ENCODE measurements at regions not wholly inside any gene's neighbourhood (a gene's known extent, or its start where the extent isn't known, plus 50 kb on each side); places are given as distances from the start of the nearest gene placed in this dataset.

GRCh38 chr7:19302731-19303130 is 157.5 kb upstream of the FERD3L start:
- no peak for TF ChIP-seq CTCF (IDR thresholded peaks at IDR 0.05; ENCODE audit: unreplicated experiment)
- DNase-seq (ENCODE audit: low spot score): no peak
- Mint-ChIP-seq H3K9me3 (ENCODE audit: unreplicated experiment) (no peaks in the 10 kb centered on the region), H3K36me3 (ENCODE audit: low read depth, unreplicated experiment) (no peaks in the 10 kb centered on the region), H3K27ac (ENCODE audit: unreplicated experiment) (no peak overlapping the region), H3K4me3 (ENCODE audit: unreplicated experiment) (no peak overlapping the region), H3K4me1 (ENCODE audit: unreplicated experiment) (no peaks in the 10 kb centered on the region), H3K27me3 (ENCODE audit: unreplicated experiment) (no peaks in the 10 kb centered on the region)

- Mint-ChIP-seq H3K36me3 (ENCODE audit: low read depth, unreplicated experiment) (no peaks in the 10 kb centered on the region), H3K27me3 (ENCODE audit: unreplicated experiment) (no peaks in the 10 kb centered on the region), H3K4me1 (ENCODE audit: unreplicated experiment) (peaks cover 7% of the 10 kb centered on the region), H3K27ac (ENCODE audit: unreplicated experiment) (no peak overlapping the region), H3K9me3 (ENCODE audit: unreplicated experiment) (no peaks in the 10 kb centered on the region), H3K4me3 (ENCODE audit: unreplicated experiment) (no peak overlapping the region)
- no peak for DNase-seq (ENCODE audit: low spot score)
- no peak for TF ChIP-seq CTCF (IDR thresholded peaks at IDR 0.05; ENCODE audit: unreplicated experiment)
These were observed 151.4 kb upstream of the FERD3L start for GRCh38 chr7:19296617-19297016.

- H3K36me3 Mint-ChIP-seq (ENCODE audit: low read depth, unreplicated experiment): no peaks in the 10 kb centered on the region
- H3K27me3 Mint-ChIP-seq (ENCODE audit: unreplicated experiment): no peaks in the 10 kb centered on the region
- H3K4me3 Mint-ChIP-seq (ENCODE audit: unreplicated experiment): no peak overlapping the region
- peaks cover 7% of the 10 kb centered on the region for H3K4me1 Mint-ChIP-seq (ENCODE audit: unreplicated experiment)
- DNase-seq (ENCODE audit: low spot score): no peak
- H3K9me3 Mint-ChIP-seq (ENCODE audit: unreplicated experiment): no peaks in the 10 kb centered on the region
- no peak overlapping the region for H3K27ac Mint-ChIP-seq (ENCODE audit: unreplicated experiment)
- TF ChIP-seq CTCF (IDR thresholded peaks at IDR 0.05; ENCODE audit: unreplicated experiment): no peak
These were observed 150.2 kb upstream of the FERD3L start for GRCh38 chr7:19295376-19295775.

- Mint-ChIP-seq H3K27ac (ENCODE audit: unreplicated experiment) (no peak overlapping the region), H3K36me3 (ENCODE audit: low read depth, unreplicated experiment) (no peaks in the 10 kb centered on the region), H3K9me3 (ENCODE audit: unreplicated experiment) (no peaks in the 10 kb centered on the region), H3K4me1 (ENCODE audit: unreplicated experiment) (peaks cover 7% of the 10 kb centered on the region), H3K4me3 (ENCODE audit: unreplicated experiment) (no peak overlapping the region), H3K27me3 (ENCODE audit: unreplicated experiment) (no peaks in the 10 kb centered on the region)
- DNase-seq (ENCODE audit: low spot score): no peak
- TF ChIP-seq CTCF (IDR thresholded peaks at IDR 0.05; ENCODE audit: unreplicated experiment): no peak
These were observed 149.4 kb upstream of the FERD3L start for GRCh38 chr7:19294619-19295018.

- H3K27ac Mint-ChIP-seq (ENCODE audit: unreplicated experiment): no peak overlapping the region
- peaks cover 7% of the 10 kb centered on the region for H3K4me1 Mint-ChIP-seq (ENCODE audit: unreplicated experiment)
- no peaks in the 10 kb centered on the region for H3K27me3 Mint-ChIP-seq (ENCODE audit: unreplicated experiment)
- H3K9me3 Mint-ChIP-seq (ENCODE audit: unreplicated experiment): no peaks in the 10 kb centered on the region
- no peaks in the 10 kb centered on the region for H3K36me3 Mint-ChIP-seq (ENCODE audit: low read depth, unreplicated experiment)
- TF ChIP-seq CTCF (IDR thresholded peaks at IDR 0.05; ENCODE audit: unreplicated experiment): no peak
- H3K4me3 Mint-ChIP-seq (ENCODE audit: unreplicated experiment): no peak overlapping the region
- no peak for DNase-seq (ENCODE audit: low spot score)
These were observed 148.2 kb upstream of the FERD3L start for GRCh38 chr7:19293431-19293830.

Data from endothelial cell (in vitro differentiated cells).